ENCODE measurements at regions not wholly inside any gene's neighbourhood (a gene's known extent, or its start where the extent isn't known, plus 50 kb on each side); places are given as distances from the start of the nearest gene placed in this dataset.

- no peak overlapping the region for H3K27ac ChIP-seq
- TF ChIP-seq CTCF (conservative IDR thresholded peaks at IDR 0.05): no peak
Observed at GRCh38 chr13:22696433-22696832, 484.3 kb upstream of the SGCG start.

- TF ChIP-seq CTCF (conservative IDR thresholded peaks at IDR 0.05): no peak
- H3K27ac ChIP-seq: no peak overlapping the region
Observed at GRCh38 chr13:22698467-22698866, 482.3 kb upstream of the SGCG start.

GRCh38 chr13:22700246-22700887 is 480.4 kb upstream of the SGCG start:
- no peak overlapping the region for H3K27ac ChIP-seq
- TF ChIP-seq CTCF (conservative IDR thresholded peaks at IDR 0.05): no peak

GRCh38 chr13:22703601-22704209 is 477.1 kb upstream of the SGCG start:
- no peak for TF ChIP-seq CTCF (conservative IDR thresholded peaks at IDR 0.05)
- no peak overlapping the region for H3K27ac ChIP-seq

- TF ChIP-seq CTCF (conservative IDR thresholded peaks at IDR 0.05): no peak
- no peak overlapping the region for H3K27ac ChIP-seq
Observed at GRCh38 chr13:22707946-22708345, 472.8 kb upstream of the SGCG start.

- H3K27ac ChIP-seq: no peak overlapping the region
- no peak for TF ChIP-seq CTCF (conservative IDR thresholded peaks at IDR 0.05)
Observed at GRCh38 chr13:22717036-22717435, 463.7 kb upstream of the SGCG start.

- H3K27ac ChIP-seq: no peak overlapping the region
- TF ChIP-seq CTCF (conservative IDR thresholded peaks at IDR 0.05): no peak
Observed at GRCh38 chr13:22726726-22727125, 454.1 kb upstream of the SGCG start.
